Mesendoderm (in vitro differentiated cells): ENCODE measurements at regions not wholly inside any gene's neighbourhood (a gene's known extent, or its start where the extent isn't known, plus 50 kb on each side); places are given as distances from the start of the nearest gene placed in this dataset.

Experiments used
- DNase-seq: peaks from one replicate; pipeline ENCODE4 v3.0.0; 2013
- H2AK5ac ChIP-seq: 2 replicates; pipeline ENCODE4 v1.6.1; 2013; ENCODE audit warnings: low read length, inconsistent platforms
- H2BK120ac ChIP-seq: 2 replicates; pipeline ENCODE4 v1.6.1; 2013; ENCODE audit warnings: low read depth, mild to moderate bottlenecking, low read length, moderate library complexity, mixed read lengths
- H2BK15ac ChIP-seq: replicated peaks from 2 replicates; pipeline ENCODE4 v1.6.1; 2013; ENCODE audit warnings: low read depth, mild to moderate bottlenecking, moderate library complexity
- H2BK5ac ChIP-seq: 2 replicates; pipeline ENCODE4 v1.6.1; 2013; ENCODE audit warnings: low read length, inconsistent platforms
- H3K18ac ChIP-seq: 2 replicates; pipeline ENCODE4 v1.6.1; 2013; ENCODE audit warnings: mild to moderate bottlenecking, low read length, mixed read lengths
- H3K23ac ChIP-seq: one replicate; pipeline ENCODE4 v1.6.1; 2013; ENCODE audit warnings: low read length
- H3K27ac ChIP-seq: 2 replicates; pipeline ENCODE4 v1.5.1; 2013; ENCODE audit warnings: low read depth, mild to moderate bottlenecking, inconsistent platforms, low read length, moderate library complexity
- H3K27me3 ChIP-seq: 2 replicates; pipeline ENCODE4 v1.6.1; 2013; ENCODE audit warnings: low read length, control low read depth, mild to moderate bottlenecking, inconsistent platforms; ENCODE audit not compliant: insufficient read depth, poor library complexity
- H3K36me3 ChIP-seq: 2 replicates; pipeline ENCODE4 v1.6.1; 2013; ENCODE audit warnings: low read length, inconsistent platforms; ENCODE audit not compliant: control insufficient read depth, insufficient read depth
- H3K4ac ChIP-seq: one replicate; pipeline ENCODE4 v1.6.1; 2013; ENCODE audit warnings: low read depth, mild to moderate bottlenecking, low read length, moderate library complexity
- H3K4me1 ChIP-seq: 2 replicates; pipeline ENCODE4 v1.6.1; 2013; ENCODE audit warnings: low read depth, low read length, inconsistent platforms; ENCODE audit not compliant: control insufficient read depth
- H3K4me2 ChIP-seq: 2 replicates; pipeline ENCODE4 v1.6.1; 2013; ENCODE audit warnings: low read length
- H3K4me3 ChIP-seq: 2 replicates; pipeline ENCODE4 v1.5.1; 2013; ENCODE audit warnings: mild to moderate bottlenecking, low read length
- H3K56ac ChIP-seq: one replicate; pipeline ENCODE4 v1.6.1; 2013; ENCODE audit warnings: low read length
- H3K79me1 ChIP-seq: 2 replicates; pipeline ENCODE4 v1.6.1; 2013; ENCODE audit warnings: low read length, inconsistent platforms
- H3K79me2 ChIP-seq: 2 replicates; pipeline ENCODE4 v1.6.1; 2013; ENCODE audit warnings: mild to moderate bottlenecking, low read length; ENCODE audit not compliant: control insufficient read depth, insufficient read depth
- H3K9ac ChIP-seq: 2 replicates; pipeline ENCODE4 v1.6.1; 2013; ENCODE audit warnings: low read length, inconsistent platforms
- H4K5ac ChIP-seq: one replicate; pipeline ENCODE4 v1.6.1; 2013; ENCODE audit warnings: low read length
- H4K8ac ChIP-seq: one replicate; pipeline ENCODE4 v1.6.1; 2013; ENCODE audit warnings: low read depth, mild to moderate bottlenecking, control low read depth, low read length, moderate library complexity
- WGBS: extraction: QIAGEN DNeasy Blood & Tissue Kit; methylation state at CpG from one replicate; pipeline ENCODE4 v1.1.7; 2013; ENCODE audit warnings: low lambda C conversion rate, missing lambda C conversion rate; ENCODE audit not compliant: insufficient coverage; ENCODE audit errors: extremely low coverage; 5-methylcytosine and 5-hydroxymethylcytosine counted together

DNA sequence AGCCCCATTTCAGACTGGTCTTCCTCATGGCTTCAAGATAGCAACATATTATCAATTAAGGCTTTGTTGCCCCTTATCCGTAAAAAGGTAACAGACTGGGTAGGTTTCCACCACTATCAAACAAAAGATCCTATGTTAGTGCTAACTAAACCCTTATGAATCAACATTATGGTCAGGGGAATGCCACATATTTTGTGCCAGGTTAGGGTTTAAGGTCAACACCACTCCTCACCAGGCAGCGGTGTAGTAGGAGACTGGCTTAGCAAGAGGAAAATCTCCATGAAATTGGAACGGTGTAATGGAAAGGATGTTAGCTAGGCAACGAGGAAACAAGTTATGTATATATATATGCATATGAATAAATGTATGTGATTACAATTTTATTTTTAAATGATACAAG, 655.8 kb downstream of the TLR4 start:
- Histone ChIP-seq H4K8ac (no peak overlapping the region), H3K36me3 (no peaks in the 10 kb centered on the region), H3K23ac (no peak overlapping the region), H3K79me2 (no peaks in the 10 kb centered on the region), H3K79me1 (no peaks in the 10 kb centered on the region), H3K27ac (no peak overlapping the region), H3K4ac (no peak overlapping the region), H3K56ac (no peak overlapping the region), H3K4me3 (no peak overlapping the region), H4K5ac (no peak overlapping the region), H2BK5ac (no peak overlapping the region), H3K27me3 (no peaks in the 10 kb centered on the region), H3K4me1 (no peaks in the 10 kb centered on the region), H3K18ac (no peak overlapping the region), H3K9ac (no peak overlapping the region), H2BK15ac (no peak overlapping the region), H2BK120ac (no peak overlapping the region), H2AK5ac (no peak overlapping the region), H3K4me2 (no peak overlapping the region)
- no peak for DNase-seq
- WGBS: no CpG with 5 or more reads among the region's 4 CpGs

DNA sequence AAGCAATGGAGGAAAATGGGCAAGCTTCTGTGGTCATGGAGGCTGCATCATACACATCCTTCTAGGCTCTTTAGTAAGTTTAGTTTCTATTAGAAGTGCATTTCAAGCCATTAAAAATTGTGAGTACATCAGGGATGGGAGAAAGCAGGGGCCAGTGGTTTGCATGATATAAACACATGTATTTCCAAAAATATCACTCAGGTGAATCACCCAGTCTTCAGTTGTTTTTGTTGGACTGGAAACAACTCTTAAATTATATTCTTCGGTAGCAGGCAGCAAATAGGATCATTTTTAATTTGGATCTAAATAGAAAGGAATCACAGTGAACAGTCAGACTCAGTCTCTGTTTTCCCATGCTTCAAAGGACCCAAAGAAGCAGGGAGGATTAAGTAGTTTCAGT, 657.9 kb downstream of the TLR4 start:
- DNase-seq: no peak
- H2BK5ac ChIP-seq: no peak overlapping the region
- no peaks in the 10 kb centered on the region for H3K36me3 ChIP-seq
- H4K5ac ChIP-seq: no peak overlapping the region
- no CpG with 5 or more reads among the region's 1 CpG for WGBS
- no peak overlapping the region for H3K4me3 ChIP-seq
- H3K23ac ChIP-seq: no peak overlapping the region
- no peak overlapping the region for H2BK15ac ChIP-seq
- no peak overlapping the region for H3K27ac ChIP-seq
- no peaks in the 10 kb centered on the region for H3K79me1 ChIP-seq
- H2BK120ac ChIP-seq: no peak overlapping the region
- no peaks in the 10 kb centered on the region for H3K4me1 ChIP-seq
- no peaks in the 10 kb centered on the region for H3K79me2 ChIP-seq
- no peak overlapping the region for H3K9ac ChIP-seq
- H3K56ac ChIP-seq: no peak overlapping the region
- H3K27me3 ChIP-seq: no peaks in the 10 kb centered on the region
- H3K4ac ChIP-seq: no peak overlapping the region
- H3K4me2 ChIP-seq: no peak overlapping the region
- no peak overlapping the region for H3K18ac ChIP-seq
- H4K8ac ChIP-seq: no peak overlapping the region
- H2AK5ac ChIP-seq: no peak overlapping the region

DNA sequence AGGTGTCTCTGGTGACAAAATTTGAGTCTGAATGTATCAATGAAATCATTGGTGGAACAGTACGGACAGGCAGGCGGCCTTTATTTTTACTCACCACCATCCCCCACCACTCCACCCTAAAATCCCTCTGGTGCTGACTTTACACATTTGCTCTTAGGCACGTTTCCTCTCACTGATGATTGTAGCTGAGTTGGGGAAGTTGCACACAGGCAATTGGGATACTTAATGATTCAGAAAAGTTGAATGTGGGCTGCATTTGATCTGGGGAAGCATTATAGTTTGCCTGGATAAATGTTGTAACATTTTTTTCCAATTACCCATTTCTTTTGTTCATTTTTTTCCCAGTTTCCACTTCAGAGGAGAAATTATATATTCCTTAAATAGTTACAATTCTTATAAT, 658.4 kb downstream of the TLR4 start:
- Histone ChIP-seq H3K4me2 (no peak overlapping the region), H3K18ac (no peak overlapping the region), H3K27ac (no peak overlapping the region), H3K23ac (no peak overlapping the region), H3K56ac (no peak overlapping the region), H2AK5ac (no peak overlapping the region), H3K4me1 (no peaks in the 10 kb centered on the region), H3K79me1 (no peaks in the 10 kb centered on the region), H3K9ac (no peak overlapping the region), H2BK5ac (no peak overlapping the region), H3K4me3 (no peak overlapping the region), H4K5ac (no peak overlapping the region), H3K36me3 (no peaks in the 10 kb centered on the region), H4K8ac (no peak overlapping the region), H3K27me3 (no peaks in the 10 kb centered on the region), H2BK120ac (no peak overlapping the region), H3K4ac (no peak overlapping the region), H3K79me2 (no peaks in the 10 kb centered on the region), H2BK15ac (no peak overlapping the region)
- no CpG with 5 or more reads among the region's 3 CpGs for WGBS
- no peak for DNase-seq

DNA sequence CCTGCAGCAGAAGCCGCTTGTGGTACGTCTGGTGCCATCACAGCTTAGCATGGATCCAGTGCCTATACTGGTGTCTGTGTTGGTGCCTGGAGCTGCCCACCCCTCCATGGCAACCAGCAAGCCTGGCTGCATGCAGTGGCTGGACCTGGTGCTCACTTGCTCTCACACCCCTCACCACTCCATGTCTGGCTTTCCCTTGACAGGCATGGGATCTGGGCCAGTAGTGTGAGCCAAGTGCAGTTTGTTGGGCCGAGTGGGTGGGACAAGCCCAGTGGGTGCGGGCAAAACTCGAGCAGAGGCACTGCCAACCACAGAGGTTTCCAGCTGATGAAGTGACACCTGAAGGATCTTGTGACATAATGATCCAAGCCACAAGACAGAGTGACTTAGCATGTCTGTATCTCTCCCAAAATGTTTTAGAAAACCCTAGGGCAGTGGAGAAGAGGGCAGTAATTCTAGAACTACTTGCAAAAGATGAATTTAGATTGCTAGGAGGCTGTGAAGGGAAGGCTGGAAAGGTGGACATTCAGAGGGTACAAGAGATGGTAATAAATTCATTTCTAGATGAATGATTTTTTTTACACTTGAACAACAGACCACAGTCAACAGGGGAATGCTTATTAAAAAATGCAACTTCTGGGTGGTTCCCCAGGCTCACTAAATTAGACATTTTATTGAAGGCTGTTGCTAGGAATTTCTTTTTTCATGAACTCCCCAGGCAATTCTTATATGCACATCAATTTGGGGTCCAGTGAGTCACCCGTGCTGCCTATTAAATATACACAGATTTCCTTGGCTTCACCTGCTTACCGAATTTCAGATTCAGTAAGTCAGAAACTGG, 660.3 kb downstream of the TLR4 start:
- H3K23ac ChIP-seq: no peak overlapping the region
- H3K79me2 ChIP-seq: no peaks in the 10 kb centered on the region
- no peaks in the 10 kb centered on the region for H3K4me1 ChIP-seq
- no CpG with 5 or more reads among the region's 7 CpGs for WGBS
- H4K8ac ChIP-seq: no peak overlapping the region
- no peak overlapping the region for H2BK5ac ChIP-seq
- H3K79me1 ChIP-seq: no peaks in the 10 kb centered on the region
- H2BK120ac ChIP-seq: no peak overlapping the region
- DNase-seq: no peak
- no peak overlapping the region for H2AK5ac ChIP-seq
- no peak overlapping the region for H4K5ac ChIP-seq
- H3K9ac ChIP-seq: no peak overlapping the region
- no peaks in the 10 kb centered on the region for H3K27me3 ChIP-seq
- no peak overlapping the region for H3K4me2 ChIP-seq
- H2BK15ac ChIP-seq: no peak overlapping the region
- no peak overlapping the region for H3K4ac ChIP-seq
- no peak overlapping the region for H3K27ac ChIP-seq
- H3K18ac ChIP-seq: no peak overlapping the region
- H3K56ac ChIP-seq: no peak overlapping the region
- H3K36me3 ChIP-seq: no peaks in the 10 kb centered on the region
- H3K4me3 ChIP-seq: no peak overlapping the region

DNA sequence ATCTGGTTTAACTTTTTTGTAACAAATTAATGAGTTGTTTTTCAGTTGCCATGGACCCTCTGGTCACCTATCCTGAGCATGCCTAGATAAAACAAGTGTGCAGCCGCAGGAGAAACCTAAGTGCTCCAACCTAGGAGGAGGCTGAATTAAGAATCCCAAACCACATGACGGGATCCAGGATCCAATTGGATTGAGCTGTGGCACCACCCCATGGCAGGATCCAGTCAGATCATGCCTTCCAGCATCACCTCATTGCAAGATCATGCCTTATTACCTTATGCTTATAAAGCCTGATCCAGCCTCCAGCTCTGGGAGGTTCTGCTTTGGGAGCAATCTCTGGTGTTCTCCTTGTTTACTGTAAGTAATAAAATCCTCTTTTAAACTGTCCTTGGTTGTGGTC, 662.0 kb downstream of the TLR4 start:
- no peak overlapping the region for H4K8ac ChIP-seq
- H2AK5ac ChIP-seq: no peak overlapping the region
- no peaks in the 10 kb centered on the region for H3K79me2 ChIP-seq
- H3K27ac ChIP-seq: no peak overlapping the region
- no peaks in the 10 kb centered on the region for H3K79me1 ChIP-seq
- no peaks in the 10 kb centered on the region for H3K27me3 ChIP-seq
- no peak overlapping the region for H4K5ac ChIP-seq
- H3K4ac ChIP-seq: no peak overlapping the region
- no peak overlapping the region for H3K9ac ChIP-seq
- H3K4me3 ChIP-seq: no peak overlapping the region
- no peaks in the 10 kb centered on the region for H3K36me3 ChIP-seq
- WGBS: no CpG with 5 or more reads among the region's 2 CpGs
- H3K4me2 ChIP-seq: no peak overlapping the region
- H3K18ac ChIP-seq: no peak overlapping the region
- peak; percentile 4 for DNase-seq
- H3K23ac ChIP-seq: no peak overlapping the region
- no peak overlapping the region for H2BK15ac ChIP-seq
- no peak overlapping the region for H2BK5ac ChIP-seq
- H2BK120ac ChIP-seq: no peak overlapping the region
- H3K56ac ChIP-seq: no peak overlapping the region
- no peaks in the 10 kb centered on the region for H3K4me1 ChIP-seq

DNA sequence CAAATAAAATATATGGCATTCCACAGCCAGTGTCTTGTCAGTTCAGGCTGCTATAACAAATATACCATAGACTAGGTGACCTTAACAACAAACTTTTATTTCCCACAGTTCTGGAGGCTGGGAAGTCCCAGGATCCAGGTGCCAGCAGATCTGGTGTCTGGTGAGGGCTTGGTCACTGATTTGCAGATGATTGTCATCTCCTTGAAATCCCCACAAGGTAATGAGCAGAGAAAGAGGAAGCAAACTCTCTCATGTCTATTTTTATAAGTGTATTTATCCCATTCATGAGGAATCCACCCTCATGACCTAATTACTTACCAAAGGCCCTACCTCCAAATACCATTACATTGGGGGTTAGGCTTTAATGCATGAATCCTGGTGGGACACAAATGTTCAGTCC, 663.2 kb downstream of the TLR4 start:
- Histone ChIP-seq H3K27ac (no peak overlapping the region), H3K4me1 (no peaks in the 10 kb centered on the region), H2AK5ac (no peak overlapping the region), H3K23ac (no peak overlapping the region), H3K27me3 (no peaks in the 10 kb centered on the region), H3K36me3 (no peaks in the 10 kb centered on the region), H3K4ac (no peak overlapping the region), H3K18ac (no peak overlapping the region), H2BK15ac (no peak overlapping the region), H3K9ac (no peak overlapping the region), H3K56ac (no peak overlapping the region), H2BK120ac (no peak overlapping the region), H3K4me3 (no peak overlapping the region), H3K4me2 (no peak overlapping the region), H4K5ac (no peak overlapping the region), H3K79me1 (no peaks in the 10 kb centered on the region), H3K79me2 (no peaks in the 10 kb centered on the region), H4K8ac (no peak overlapping the region), H2BK5ac (no peak overlapping the region)
- no peak for DNase-seq
